Fibroblast of the conjunctiva (primary cell): ENCODE measurements at regions not wholly inside any gene's neighbourhood (a gene's known extent, or its start where the extent isn't known, plus 50 kb on each side); places are given as distances from the start of the nearest gene placed in this dataset.
"Not testable (repeated sequence)": the region's sequence is repeated elsewhere in the genome, so short reads cannot be mapped to it uniquely, and the experiment has no call there.

Experiments
- DNase-seq: peaks from one replicate; pipeline ENCODE4 v3.0.0-alpha.2; 2010; ENCODE audit warnings: low read depth

DNA sequence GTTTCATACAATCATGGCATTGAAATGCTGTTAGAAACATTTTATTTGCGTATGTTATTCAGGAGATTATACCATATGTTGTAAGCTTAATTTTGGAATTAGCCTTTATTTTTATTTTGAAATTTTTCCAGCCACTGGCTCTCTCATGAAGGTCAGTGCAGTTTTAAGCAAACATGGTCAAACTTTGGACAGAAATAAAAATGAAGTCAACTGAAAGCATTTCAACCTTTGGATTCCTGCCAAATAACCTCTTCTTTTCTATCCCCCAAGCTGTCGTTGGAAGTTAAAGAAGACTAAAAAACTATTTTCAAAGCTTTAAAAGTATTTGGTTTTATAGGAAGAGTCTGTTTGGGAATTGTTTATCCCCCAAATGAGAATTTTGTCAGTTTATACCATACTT is 846.6 kb downstream of the MCTP2 start:
- no peak for DNase-seq

DNA sequence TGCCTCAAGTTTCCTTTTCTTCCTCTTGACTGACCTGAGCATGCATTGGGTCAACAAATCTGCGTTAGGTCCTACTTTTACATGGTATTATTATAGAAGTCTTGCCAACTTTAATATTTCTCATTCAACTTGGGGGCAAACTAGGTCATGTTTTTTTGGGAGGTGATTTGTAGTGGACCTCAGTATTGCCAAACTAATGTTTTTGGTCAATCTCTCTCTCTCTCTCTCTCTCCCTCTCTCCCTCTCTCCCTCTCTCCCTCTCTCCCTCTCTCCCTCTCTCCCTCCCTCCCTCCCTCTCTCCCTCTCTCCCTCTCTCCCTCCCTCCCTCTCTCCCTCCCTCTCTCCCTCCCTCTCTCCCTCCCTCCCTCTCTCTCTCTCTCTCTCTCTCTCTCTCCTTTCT is 848.9 kb downstream of the MCTP2 start:
- DNase-seq: not testable (repeated sequence)

DNA sequence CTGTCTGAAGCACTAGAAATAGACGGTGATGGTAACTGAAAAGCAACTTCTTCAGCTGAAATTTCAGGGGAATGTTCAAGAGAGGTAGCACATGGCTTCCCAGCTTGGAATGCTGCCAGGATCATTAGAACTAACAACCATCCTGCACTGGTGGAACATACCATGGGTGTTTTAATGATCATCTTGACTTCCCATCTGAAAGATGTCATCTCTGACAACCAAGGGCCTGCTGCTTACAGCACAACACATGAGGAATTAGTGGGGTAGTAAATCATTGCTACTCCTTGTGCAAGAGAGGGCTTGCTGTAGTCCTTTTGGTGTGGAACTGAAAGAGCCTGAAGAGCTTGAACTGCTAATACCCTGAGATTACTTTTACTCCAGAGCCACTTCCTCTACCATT is 853.7 kb downstream of the MCTP2 start:
- DNase-seq: no peak

DNA sequence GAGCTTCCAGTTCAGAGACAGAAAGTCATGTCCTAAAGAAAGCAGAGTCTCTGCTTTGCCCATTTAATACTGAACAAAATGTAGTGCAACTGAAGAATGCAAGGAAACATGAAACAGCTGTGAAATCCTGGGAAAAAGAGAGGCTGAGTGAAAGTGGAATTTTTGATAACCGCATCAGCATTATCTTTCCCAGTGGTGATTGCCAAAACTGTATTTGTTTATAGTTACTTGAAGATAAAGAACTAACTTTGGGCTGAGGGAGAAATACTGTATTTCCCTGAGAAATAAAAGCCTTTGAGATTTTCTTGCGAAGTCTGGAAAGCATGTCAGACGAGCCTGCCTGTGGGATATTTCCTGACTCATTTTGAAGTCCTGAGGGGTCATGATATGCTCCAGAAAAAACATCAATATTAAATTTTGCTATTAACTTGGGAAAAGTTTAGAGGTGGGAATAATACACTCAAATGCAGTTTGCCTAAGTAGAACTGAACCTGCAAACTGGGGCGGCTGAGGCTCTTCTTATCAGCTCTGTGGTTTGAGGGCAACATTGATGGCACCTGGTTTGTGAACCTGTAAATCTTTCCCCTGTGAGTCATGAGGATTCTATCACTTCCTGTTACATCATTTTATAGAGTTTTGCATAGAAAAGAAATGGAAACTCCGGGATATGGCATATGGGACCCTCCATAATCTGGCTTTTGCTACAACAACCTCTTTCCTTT is 855.3 kb downstream of the MCTP2 start:
- DNase-seq: no peak

DNA sequence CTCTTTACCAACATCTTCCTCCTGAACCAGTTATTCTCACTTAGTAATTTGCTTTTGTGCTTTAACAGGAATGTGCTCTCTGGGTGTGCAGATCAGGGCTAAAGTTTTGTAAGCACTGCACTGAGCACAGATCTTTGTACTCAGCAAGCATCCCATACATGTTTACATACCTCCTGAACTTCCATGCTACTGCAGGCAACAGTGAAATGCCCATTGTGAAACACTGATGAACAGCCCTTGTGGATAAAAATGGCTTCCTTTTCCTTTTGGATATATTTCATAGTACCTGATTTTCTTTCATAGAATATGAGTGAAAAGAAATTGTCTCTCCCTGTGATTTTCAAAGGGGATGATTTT is 855.9 kb downstream of the MCTP2 start:
- no peak for DNase-seq

DNA sequence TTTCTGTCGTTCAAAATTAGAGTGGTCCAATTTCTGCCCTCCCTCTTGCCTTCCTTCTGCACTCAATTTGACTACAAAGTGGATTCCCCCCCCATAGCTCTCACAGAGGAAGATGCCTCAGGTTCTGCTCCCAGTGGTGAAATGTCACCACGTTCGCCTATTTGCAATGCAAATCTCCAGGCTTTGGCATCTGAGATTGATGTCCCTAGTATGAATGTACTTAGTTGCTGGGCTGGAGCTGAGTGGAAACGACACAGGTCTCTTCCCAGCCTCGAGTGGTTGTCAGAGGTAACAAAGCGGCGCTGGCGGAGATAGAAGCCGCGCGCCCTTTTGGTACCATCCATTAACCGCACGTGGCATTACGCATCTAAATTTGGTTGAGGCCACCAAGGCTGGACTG is 860.1 kb downstream of the MCTP2 start:
- no peak for DNase-seq

DNA sequence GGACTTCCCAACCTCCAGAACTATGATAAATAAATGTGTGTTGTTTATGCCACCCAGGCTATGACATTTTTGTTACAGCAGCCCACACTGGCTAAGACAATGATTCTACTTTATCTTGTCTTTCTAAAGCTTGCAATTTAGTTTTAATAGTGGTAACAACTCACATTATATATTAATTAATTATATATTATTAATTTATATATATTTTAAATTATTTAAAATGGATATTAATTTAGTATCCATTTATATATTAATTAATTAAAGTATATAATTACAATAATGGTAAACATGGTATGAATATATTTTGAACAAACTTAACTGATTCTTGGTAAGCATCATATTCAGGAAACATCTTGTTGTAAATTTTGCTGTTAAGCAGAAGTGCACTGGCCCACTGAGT is 863.9 kb downstream of the MCTP2 start:
- no peak for DNase-seq

DNA sequence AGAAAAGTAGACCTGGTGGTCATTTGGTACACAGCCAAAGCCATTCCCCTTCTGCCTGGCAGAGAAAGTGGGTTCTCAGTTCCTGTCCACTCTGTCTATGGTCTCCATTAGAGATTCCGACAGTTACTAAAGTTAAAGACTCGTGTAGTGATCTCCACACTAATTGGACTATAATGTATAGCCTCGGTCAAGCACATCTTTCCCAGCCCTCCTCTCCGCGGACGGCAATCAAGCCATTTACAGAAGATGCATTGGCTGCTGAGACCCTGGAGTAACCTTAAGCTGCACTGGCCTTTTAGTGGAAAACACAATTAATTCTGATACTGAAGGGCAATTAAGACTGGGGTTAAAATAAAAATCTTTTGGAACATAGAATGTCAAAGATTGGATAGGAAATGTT is 865.3 kb downstream of the MCTP2 start:
- DNase-seq: no peak

DNA sequence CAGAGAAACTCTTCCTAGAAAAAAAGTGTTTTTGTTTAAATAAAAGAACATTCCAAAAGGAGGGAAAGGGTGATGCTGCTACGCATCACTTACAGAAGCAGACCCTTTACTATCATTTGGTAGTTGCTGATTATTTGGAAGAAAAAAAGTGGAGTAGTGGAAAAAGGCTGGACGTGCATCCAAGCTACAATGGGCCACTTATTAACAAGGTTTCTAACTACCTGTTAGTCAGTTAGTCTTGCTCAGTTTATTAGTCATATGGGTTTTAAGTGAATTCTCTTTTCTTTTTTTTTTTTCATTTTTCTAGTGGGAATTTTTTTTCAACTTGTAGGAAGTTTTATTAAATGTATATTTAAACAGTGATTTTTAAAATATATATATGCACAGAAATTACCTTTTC is 866.0 kb downstream of the MCTP2 start:
- no peak for DNase-seq

DNA sequence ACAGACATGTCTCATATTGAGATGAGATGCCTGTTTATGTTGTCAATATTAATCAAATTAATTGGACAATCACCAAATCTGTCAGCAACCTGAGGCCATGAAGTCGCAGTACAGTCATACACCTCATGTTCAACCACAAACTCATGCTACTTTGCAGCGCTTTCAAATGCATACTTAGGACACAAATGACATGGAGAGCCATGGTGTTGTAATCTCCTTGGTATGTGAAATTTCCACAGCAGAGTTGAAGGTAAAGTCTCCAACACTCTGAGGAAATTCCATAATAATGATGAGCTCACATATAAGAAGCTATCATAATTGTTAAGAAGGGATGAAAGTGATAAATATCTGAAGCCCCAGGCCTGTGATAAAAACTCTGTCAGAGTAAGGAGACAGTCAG is 873.9 kb downstream of the MCTP2 start:
- DNase-seq: no peak

DNA sequence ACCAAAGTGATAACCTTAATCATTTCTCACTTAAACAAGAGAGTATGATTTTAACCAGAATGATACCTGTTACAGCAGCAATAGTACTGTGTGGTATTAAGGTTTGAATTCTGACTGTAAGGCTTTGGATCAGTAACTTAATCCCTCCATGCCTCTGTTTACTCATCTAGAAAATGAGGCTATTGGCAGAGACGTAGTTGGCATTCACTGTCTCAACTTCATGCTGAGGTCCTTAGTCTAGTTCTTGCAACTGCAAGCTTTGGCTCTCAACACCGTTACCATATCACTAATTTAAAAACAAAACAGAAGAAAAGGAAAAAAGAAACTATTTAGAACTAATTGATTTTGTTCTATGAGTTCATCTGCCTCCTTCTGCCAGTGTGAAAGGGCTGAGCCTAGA is 875.4 kb downstream of the MCTP2 start:
- no peak for DNase-seq

DNA sequence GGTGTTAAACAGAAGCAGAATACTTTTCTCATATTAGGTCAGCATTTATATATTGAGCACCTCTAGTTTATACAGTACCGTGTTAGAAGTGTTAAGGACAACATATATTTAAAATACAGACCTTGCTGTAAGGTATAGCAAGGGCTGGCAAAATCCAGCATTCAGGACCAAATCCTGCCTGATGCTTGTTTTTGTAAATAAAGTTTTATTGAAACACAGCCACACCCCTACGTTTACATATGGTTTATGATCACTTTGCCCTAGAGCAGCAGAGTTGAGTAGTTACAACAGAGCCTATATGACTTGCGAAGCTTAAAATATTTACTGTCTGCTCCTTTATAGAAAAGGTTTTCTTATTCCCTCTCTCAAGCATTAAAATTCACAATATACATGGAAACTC is 877.3 kb downstream of the MCTP2 start:
- no peak for DNase-seq

DNA sequence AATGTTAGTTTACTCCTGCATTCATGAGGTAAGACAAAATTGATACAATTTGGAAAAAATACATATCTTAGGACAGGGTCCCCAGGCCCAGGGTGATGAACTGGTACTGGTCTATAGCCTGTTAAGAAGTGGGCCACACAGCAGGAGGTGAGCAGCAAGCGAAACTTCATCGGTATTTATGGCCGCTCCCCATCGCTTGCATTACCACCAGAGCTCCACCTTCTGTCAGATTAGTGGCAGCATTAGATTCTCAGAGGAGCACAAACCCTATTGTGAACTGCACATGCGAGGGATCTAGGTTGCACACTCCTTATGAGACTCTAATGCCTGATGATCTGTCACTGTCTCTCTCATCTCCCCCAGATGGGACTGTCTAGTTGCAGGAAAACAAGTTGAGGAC is 880.6 kb downstream of the MCTP2 start:
- no peak for DNase-seq

DNA sequence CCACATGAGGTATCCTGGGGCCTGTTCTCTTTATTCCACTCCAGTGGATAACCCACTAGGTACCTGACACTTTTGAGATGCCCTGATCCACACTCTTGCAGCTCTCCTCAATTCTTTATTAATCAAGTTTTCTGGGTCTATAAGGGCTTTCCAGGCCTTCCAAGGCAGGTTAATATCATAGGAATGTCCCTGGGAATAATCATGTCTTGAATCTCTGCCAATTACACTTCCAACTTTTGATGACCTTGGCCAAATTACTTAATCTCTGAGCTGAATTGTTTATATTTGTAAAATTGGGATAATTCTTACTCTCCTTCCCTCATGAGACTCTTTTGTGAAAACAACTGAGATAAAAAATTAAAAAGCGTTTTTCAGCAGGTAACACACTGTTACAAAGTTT is 881.7 kb downstream of the MCTP2 start:
- no peak for DNase-seq

DNA sequence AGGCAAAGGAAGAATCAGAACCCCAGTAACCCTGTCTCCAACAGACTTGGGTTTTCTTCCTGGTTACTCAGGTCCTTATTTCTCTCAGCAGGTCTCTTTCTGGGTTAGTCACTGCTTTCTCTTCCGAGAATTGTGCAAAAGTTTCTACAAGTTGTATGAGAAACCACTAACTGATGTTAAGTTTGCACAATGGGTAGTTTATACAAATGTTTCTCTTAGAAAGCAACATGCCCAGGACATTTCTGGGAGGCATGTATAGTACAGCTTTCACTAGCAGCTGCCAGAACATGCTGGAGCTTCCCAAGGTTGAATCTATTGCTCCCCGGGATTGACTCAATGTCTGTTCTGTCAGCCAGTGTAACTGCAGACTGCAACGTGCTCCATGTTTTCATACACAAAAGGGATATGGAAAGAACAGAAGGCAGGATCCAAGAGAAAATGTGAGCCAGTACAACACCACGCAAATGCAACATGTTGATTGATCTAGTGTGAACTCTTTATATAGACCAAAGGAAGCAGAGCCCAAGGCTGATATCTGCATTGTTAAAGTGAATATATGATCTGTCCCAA is 887.8 kb downstream of the MCTP2 start:
- no peak for DNase-seq

DNA sequence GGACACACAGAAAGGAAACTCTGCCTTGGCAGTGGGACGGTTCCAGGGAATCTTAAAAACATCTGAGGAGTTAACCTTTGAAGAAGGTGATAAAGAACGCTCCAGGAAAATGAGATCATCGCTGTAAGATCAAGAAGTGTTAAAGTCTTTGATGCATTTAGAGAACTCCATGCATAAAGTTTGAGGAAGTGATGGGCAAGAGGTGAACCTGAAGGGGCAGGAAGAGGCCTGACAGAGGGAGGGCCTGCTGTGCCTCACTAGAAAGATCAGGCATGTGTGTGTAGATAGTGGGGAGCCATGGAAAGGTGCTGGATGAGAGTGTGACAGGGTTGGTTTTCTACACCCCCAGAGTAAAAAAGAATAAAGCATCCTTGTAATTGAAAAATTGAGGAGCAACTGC is 889.2 kb downstream of the MCTP2 start:
- no peak for DNase-seq

DNA sequence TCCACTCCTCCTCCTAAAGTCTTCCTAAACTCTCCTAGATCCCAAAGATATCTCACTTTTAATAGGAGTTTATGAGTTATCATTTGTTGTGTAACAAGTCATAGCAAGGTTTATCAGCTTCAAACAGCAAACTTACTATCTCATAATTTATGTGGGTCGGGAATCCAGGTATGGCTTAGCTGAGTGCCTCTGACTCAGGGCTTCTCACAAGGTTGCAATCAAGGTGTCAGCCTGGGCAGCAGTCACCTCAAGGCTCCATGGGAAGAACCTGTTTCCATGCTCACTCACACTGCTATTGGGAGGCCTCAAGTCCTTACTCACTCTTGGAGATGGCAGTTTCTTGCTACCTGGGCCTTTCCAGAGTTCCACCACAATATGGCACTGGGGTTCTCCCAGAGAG is 889.8 kb downstream of the MCTP2 start:
- no peak for DNase-seq

DNA sequence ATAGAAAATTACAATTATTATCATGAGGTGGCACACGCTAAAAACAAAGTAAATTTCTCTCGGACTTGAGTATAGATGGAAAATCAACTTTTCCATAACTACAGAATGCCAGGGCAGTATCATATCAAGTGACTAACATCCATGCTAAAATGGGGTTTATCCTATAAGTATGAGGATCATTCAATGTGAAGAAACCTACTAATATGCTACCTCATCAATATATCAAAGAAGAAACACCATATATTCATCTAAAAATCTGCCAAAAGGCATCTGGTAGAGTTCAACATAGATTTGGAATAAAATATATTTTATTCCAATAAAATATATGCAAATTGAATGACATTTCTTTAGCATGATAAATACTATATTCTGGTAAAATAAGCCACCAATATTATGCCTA is 894.4 kb downstream of the MCTP2 start:
- no peak for DNase-seq

DNA sequence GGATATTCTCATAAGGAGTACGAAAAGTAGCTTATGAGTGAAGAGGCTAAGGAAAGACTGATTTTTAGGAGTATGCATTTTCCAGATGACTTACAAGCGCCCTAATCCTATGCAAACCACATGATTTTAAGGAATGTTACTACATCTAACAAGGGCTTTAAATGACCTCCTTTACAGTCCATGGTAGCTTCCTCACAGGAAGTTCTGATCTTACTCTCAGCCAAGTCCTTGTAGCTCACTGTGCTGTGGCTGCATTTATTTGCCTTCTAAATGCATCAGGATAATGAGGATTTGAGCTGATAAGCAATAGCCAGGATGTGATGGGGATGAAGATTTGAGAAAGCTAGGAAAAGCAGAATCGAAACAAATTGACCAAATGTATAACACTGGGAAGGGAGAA is 896.0 kb downstream of the MCTP2 start:
- no peak for DNase-seq

DNA sequence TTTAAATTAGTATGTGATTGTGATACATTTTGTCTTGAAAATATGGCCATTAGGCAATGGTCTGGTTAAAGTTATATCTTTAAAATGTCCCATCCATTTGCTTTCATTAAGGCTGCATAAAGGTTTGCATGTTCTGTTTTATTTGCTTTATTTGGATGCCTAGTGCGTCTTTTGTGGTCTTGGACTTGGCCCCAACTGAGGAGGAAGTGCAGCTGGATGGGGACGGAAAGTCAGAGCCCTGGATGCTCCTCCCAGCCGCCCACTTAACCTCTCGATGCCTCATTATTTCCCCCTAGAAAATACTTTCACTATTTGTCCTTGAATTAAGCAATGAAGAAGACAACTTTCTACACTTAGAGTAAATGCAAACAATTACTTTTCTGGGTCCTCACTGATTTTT is 898.2 kb downstream of the MCTP2 start:
- no peak for DNase-seq

DNA sequence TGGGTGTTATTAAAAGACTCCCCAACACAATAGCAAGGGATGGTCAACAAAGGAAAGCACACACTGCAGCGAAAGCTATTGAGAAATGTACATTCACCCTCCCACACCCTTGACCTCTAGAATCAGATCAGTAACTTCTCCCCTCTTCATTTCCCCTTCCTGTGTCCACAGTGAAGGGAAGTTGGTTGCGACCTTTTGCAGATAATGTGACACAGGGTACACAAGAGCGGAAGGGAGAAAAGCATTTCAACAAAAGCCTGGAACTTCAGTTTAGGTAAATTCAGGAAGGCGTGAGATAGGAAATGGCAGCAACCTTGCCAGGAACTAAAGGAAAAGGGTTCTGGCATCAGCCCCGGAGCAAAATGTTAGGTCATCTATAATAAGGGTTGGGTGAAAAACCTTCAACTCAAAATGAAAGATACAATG is 899.8 kb downstream of the MCTP2 start:
- no peak for DNase-seq

DNA sequence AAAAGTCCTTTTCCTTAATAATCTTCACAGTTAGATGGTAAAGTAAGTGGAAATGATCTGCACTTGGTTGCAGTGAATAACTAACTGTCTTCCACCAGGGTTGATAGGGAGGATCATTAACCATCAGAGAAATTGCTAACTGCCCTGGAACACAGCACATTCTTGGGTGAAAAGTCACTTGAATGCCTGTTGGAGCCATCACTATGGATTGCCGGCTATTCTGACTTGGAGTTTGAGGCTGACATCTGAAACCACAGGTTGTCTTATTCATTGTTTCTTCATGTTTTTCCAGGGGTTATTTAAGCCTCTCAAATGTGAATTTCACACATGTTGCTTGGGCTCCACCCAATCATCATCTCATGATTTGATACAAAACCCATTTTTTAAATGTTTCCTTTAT is 901.4 kb downstream of the MCTP2 start:
- no peak for DNase-seq

DNA sequence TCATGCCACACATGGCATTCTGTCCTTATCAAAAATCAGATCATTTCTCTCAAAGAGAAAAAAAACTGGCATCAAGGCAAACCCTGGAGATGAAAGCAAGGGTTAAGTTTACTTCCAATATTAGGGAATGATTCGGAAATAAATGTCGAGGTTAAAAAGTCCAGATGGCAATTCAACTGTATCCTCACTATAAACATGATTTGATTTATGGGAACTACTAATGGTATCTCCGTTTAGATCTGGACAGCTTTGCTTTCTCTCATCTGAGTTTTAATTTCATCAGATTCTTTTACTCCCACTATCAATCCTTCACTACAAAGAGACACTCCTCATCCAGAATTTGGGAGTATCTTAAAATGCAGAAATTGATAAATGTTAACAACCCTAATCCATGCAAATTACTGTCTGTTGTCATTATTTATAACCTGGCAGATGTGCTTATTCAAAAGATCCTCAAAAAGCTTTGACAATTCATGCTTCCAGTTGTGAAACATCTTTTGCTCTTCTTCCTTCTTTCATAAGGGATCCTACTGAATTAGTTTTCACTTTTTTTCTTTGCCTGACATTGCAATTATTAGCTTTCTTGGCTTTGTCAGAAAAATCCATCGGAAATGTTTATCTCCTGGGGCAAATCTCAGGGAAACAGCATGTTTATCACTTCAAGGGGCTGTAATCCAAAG is 903.2 kb downstream of the MCTP2 start:
- no peak for DNase-seq
